IgD-negative memory B cell (primary cell): ENCODE measurements at regions not wholly inside any gene's neighbourhood (a gene's known extent, or its start where the extent isn't known, plus 50 kb on each side); places are given as distances from the start of the nearest gene placed in this dataset.
"Not testable (repeated sequence)": the region's sequence is repeated elsewhere in the genome, so short reads cannot be mapped to it uniquely, and the experiment has no call there.

Experiments used
- H3K27ac Mint-ChIP-seq, 3 donors: one replicate each; pipeline ENCODE4 v1.8.0; 2020 to 2022; ENCODE audit warnings: mild to moderate bottlenecking in 3 of 3, mixed read lengths in 3 of 3, moderate library complexity in 1 of 3
- H3K27me3 Mint-ChIP-seq: one replicate; pipeline ENCODE4 v1.8.0; 2021; ENCODE audit warnings: mixed read lengths
- H3K36me3 Mint-ChIP-seq: one replicate; pipeline ENCODE4 v1.8.0; 2020; ENCODE audit warnings: mild to moderate bottlenecking, mixed read lengths
- H3K4me1 Mint-ChIP-seq, 3 donors: one replicate each; pipeline ENCODE4 v1.8.0; 2020 to 2022; ENCODE audit warnings: mixed read lengths in 3 of 3, mild to moderate bottlenecking in 1 of 3
- H3K4me3 Mint-ChIP-seq, 4 donors: one replicate each; pipeline ENCODE4 v1.8.0; 2020 to 2022; ENCODE audit warnings: mild to moderate bottlenecking in 4 of 4, mixed read lengths in 4 of 4, moderate library complexity in 3 of 4
- H3K9me3 Mint-ChIP-seq, 3 donors: one replicate each; pipeline ENCODE4 v1.8.0; 2020 to 2021; ENCODE audit warnings: mixed read lengths in 3 of 3, mild to moderate bottlenecking in 1 of 3

- H3K4me1 Mint-ChIP-seq, result no peaks in the 10 kb centered on the region
- peaks cover 1% of the 10 kb centered on the region for H3K27me3 Mint-ChIP-seq
- H3K9me3 Mint-ChIP-seq, result peaks cover 2 to 11% (median 4%) of the 10 kb centered on the region in 3 donors
- no peaks in the 10 kb centered on the region for H3K36me3 Mint-ChIP-seq
- H3K4me3 Mint-ChIP-seq, result no peak overlapping the region
- H3K27ac Mint-ChIP-seq, result no peak overlapping the region
Observed at GRCh38 chr2:199216253-199216652, 241.5 kb downstream of the SATB2 start.

GRCh38 chr2:199207011-199207410 is 250.7 kb downstream of the SATB2 start:
- Mint-ChIP-seq H3K4me3 (peak overlapping the region in 1 of 4 donors; percentile 64), H3K27me3 (no peaks in the 10 kb centered on the region), H3K27ac (no peak overlapping the region), H3K36me3 (peaks cover 1% of the 10 kb centered on the region), H3K9me3 (peaks cover 3 to 5% (median 4%) of the 10 kb centered on the region in 3 donors), H3K4me1 (no peaks in the 10 kb centered on the region)

GRCh38 chr2:199206536-199206935 is 251.2 kb downstream of the SATB2 start:
- Mint-ChIP-seq H3K27ac (no peak overlapping the region), H3K4me3 (no peak overlapping the region), H3K4me1 (no peaks in the 10 kb centered on the region), H3K27me3 (no peaks in the 10 kb centered on the region), H3K36me3 (peaks cover 1% of the 10 kb centered on the region), H3K9me3 (peaks cover 3 to 4% (median 4%) of the 10 kb centered on the region in 3 donors)

- Mint-ChIP-seq H3K9me3 (no peaks in the 10 kb centered on the region), H3K4me3 (no peak overlapping the region), H3K27me3 (no peaks in the 10 kb centered on the region), H3K36me3 (no peaks in the 10 kb centered on the region), H3K27ac (no peak overlapping the region), H3K4me1 (no peaks in the 10 kb centered on the region)
Observed at GRCh38 chr2:199202964-199203363, 254.8 kb downstream of the SATB2 start.

GRCh38 chr2:199201539-199201938 is 256.2 kb downstream of the SATB2 start:
- no peaks in the 10 kb centered on the region for H3K4me1 Mint-ChIP-seq
- no peaks in the 10 kb centered on the region for H3K9me3 Mint-ChIP-seq
- H3K4me3 Mint-ChIP-seq, result no peak overlapping the region

GRCh38 chr2:199199797-199200196 is 257.9 kb downstream of the SATB2 start:
- Mint-ChIP-seq H3K27ac (no peak overlapping the region), H3K9me3 (no peaks in the 10 kb centered on the region), H3K4me1 (no peaks in the 10 kb centered on the region), H3K27me3 (no peaks in the 10 kb centered on the region), H3K36me3 (no peaks in the 10 kb centered on the region), H3K4me3 (no peak overlapping the region)

More at GRCh38 chr2:199201539-199201938, 256.2 kb downstream of the SATB2 start:
- Mint-ChIP-seq H3K27me3 (no peaks in the 10 kb centered on the region), H3K27ac (no peak overlapping the region), H3K36me3 (no peaks in the 10 kb centered on the region)

- Mint-ChIP-seq H3K27me3 (no peaks in the 10 kb centered on the region), H3K36me3 (no peaks in the 10 kb centered on the region), H3K4me1 (no peaks in the 10 kb centered on the region), H3K9me3 (no peaks in the 10 kb centered on the region), H3K4me3 (no peak overlapping the region), H3K27ac (no peak overlapping the region)
Observed at GRCh38 chr2:199197448-199197847, 260.3 kb downstream of the SATB2 start.

- Mint-ChIP-seq H3K4me1 (no peaks in the 10 kb centered on the region), H3K4me3 (no peak overlapping the region), H3K36me3 (no peaks in the 10 kb centered on the region), H3K27me3 (no peaks in the 10 kb centered on the region), H3K9me3 (no peaks in the 10 kb centered on the region), H3K27ac (no peak overlapping the region)
Observed at GRCh38 chr2:199196686-199197085, 261.1 kb downstream of the SATB2 start.

GRCh38 chr2:199195927-199196502 is 261.7 kb downstream of the SATB2 start:
- Mint-ChIP-seq H3K9me3 (no peaks in the 10 kb centered on the region), H3K27ac (no peak overlapping the region), H3K4me3 (no peak overlapping the region), H3K36me3 (no peaks in the 10 kb centered on the region), H3K4me1 (no peaks in the 10 kb centered on the region), H3K27me3 (no peaks in the 10 kb centered on the region)

GRCh38 chr2:199191461-199191860 is 266.3 kb downstream of the SATB2 start:
- H3K36me3 Mint-ChIP-seq, result no peaks in the 10 kb centered on the region
- H3K4me3 Mint-ChIP-seq, result no peak overlapping the region
- H3K27ac Mint-ChIP-seq, result no peak overlapping the region
- H3K27me3 Mint-ChIP-seq, result no peaks in the 10 kb centered on the region
- H3K4me1 Mint-ChIP-seq, result no peaks in the 10 kb centered on the region
- H3K9me3 Mint-ChIP-seq, result peaks cover 0 to under 1% (median 0%) of the 10 kb centered on the region in 3 donors

- Mint-ChIP-seq H3K4me3 (no peak overlapping the region), H3K27ac (no peak overlapping the region), H3K36me3 (no peaks in the 10 kb centered on the region), H3K4me1 (no peaks in the 10 kb centered on the region), H3K27me3 (no peaks in the 10 kb centered on the region), H3K9me3 (peaks cover 0 to 3% (median 0%) of the 10 kb centered on the region in 3 donors)
Observed at GRCh38 chr2:199189229-199189628, 268.5 kb downstream of the SATB2 start.

GRCh38 chr2:199186301-199186751 is 271.4 kb downstream of the SATB2 start:
- Mint-ChIP-seq H3K36me3 (no peaks in the 10 kb centered on the region), H3K4me1 (no peaks in the 10 kb centered on the region), H3K4me3 (no peak overlapping the region), H3K9me3 (peaks cover 0 to 3% (median 0%) of the 10 kb centered on the region in 3 donors), H3K27ac (no peak overlapping the region), H3K27me3 (no peaks in the 10 kb centered on the region)

- H3K27me3 Mint-ChIP-seq, H3K4me3 Mint-ChIP-seq, H3K4me1 Mint-ChIP-seq, H3K9me3 Mint-ChIP-seq, H3K36me3 Mint-ChIP-seq, H3K27ac Mint-ChIP-seq: not testable (repeated sequence)
Observed at GRCh38 chr2:199185174-199185573, 272.6 kb downstream of the SATB2 start.

GRCh38 chr2:199163613-199164458 is 293.9 kb downstream of the SATB2 start:
- no peak overlapping the region for H3K4me3 Mint-ChIP-seq
- no peaks in the 10 kb centered on the region for H3K4me1 Mint-ChIP-seq
- H3K27me3 Mint-ChIP-seq, result no peaks in the 10 kb centered on the region

GRCh38 chr2:199160677-199161465 is 296.9 kb downstream of the SATB2 start:
- Mint-ChIP-seq H3K27ac (no peak overlapping the region), H3K4me3 (no peak overlapping the region), H3K9me3 (peaks cover 5 to 10% (median 9%) of the 10 kb centered on the region in 3 donors), H3K4me1 (no peaks in the 10 kb centered on the region), H3K27me3 (no peaks in the 10 kb centered on the region), H3K36me3 (no peaks in the 10 kb centered on the region)

More at GRCh38 chr2:199163613-199164458, 293.9 kb downstream of the SATB2 start:
- Mint-ChIP-seq H3K36me3 (no peaks in the 10 kb centered on the region), H3K9me3 (peaks cover 3 to 6% (median 5%) of the 10 kb centered on the region in 3 donors), H3K27ac (no peak overlapping the region)
